ENCODE measurements at regions not wholly inside any gene's neighbourhood (a gene's known extent, or its start where the extent isn't known, plus 50 kb on each side); places are given as distances from the start of the nearest gene placed in this dataset.

GRCh38 chr3:137204409-137204808 lies 246.6 kb downstream of the IL20RB start:
- TF ChIP-seq JUN (CRISPR knock-in tag; IDR thresholded peaks at IDR 0.05) (no peak), NFYB (CRISPR knock-in tag; conservative IDR thresholded peaks at IDR 0.05; ENCODE audit: low read depth) (no peak), CTCF (IDR thresholded peaks at IDR 0.05) (no peak), ZNF121 (CRISPR knock-in tag; IDR thresholded peaks at IDR 0.05) (no peak), SMAD3 (CRISPR knock-in tag; IDR thresholded peaks at IDR 0.05; ENCODE audit: borderline replicate concordance) (no peak), ZNF671 (CRISPR knock-in tag; IDR thresholded peaks at IDR 0.05) (no peak), MXD4 (CRISPR knock-in tag; IDR thresholded peaks at IDR 0.05; ENCODE audit: borderline replicate concordance) (no peak)

All from WTC11 (cell line).